ENCODE measurements at regions not wholly inside any gene's neighbourhood (a gene's known extent, or its start where the extent isn't known, plus 50 kb on each side); places are given as distances from the start of the nearest gene placed in this dataset.

DNA sequence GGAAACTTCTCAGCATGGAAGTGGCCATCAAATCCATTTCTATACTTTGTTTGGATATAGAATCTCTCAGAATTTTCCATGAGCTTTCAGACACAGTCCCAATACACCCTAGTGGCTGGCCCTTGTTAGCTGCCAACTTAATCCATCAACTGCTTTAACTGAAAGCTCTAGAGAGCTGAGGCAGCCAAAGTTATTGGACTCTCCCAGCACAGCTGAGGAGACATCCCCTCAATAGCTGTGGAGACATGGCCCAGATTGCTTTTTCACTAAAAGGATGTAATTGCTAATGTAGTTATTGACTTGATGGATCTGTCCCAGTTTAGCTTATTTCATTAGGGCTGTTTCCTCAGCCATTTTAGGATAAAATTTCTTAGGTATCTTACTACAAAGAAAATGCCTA is 94.8 kb upstream of the PRMT6 start:
- FAIRE-seq: no peak
- no peaks in the 10 kb centered on the region for H3K79me2 ChIP-seq (ENCODE audit: control insufficient read depth, insufficient read depth, low read length)
- DNase-seq (ENCODE audit: low read depth, low spot score): no peak
- ChIA-PET POLR2A (no interaction called here), CTCF (no interaction called here)
- H3K4me2 ChIP-seq (ENCODE audit: insufficient read depth, low read length): no peak overlapping the region
- no peaks in the 10 kb centered on the region for H3K36me3 ChIP-seq (ENCODE audit: control insufficient read depth in 2 of 2, extremely low read depth in 1 of 2, insufficient read depth in 2 of 2, low read length in 2 of 2)
- no peaks in the 10 kb centered on the region for H4K20me1 ChIP-seq (replicated peaks; ENCODE audit: control insufficient read depth, extremely low read depth, insufficient read depth, low read length)
- H2AFZ ChIP-seq (ENCODE audit: low read depth, low read length): no peak overlapping the region
- no peak overlapping the region for H3K9ac ChIP-seq (replicated peaks; ENCODE audit: extremely low read depth, insufficient read depth, low read length)
- H3K9me1 ChIP-seq (replicated peaks; ENCODE audit: control insufficient read depth, extremely low read depth, insufficient read depth, low read length): no peaks in the 10 kb centered on the region
- H3K9me3 ChIP-seq (replicated peaks; ENCODE audit: control insufficient read depth, insufficient read depth, low read length): no peaks in the 10 kb centered on the region
- no TSS peak for BruUV-seq (replicated peaks)
- TF ChIP-seq FOS (IDR thresholded peaks at IDR 0.05; ENCODE audit: borderline replicate concordance, insufficient read depth, low read length) (no peak), MYC (IDR thresholded peaks at IDR 0.05; ENCODE audit: low read depth, low read length) (no peak), POLR2AphosphoS5 (IDR thresholded peaks at IDR 0.05; ENCODE audit: insufficient read depth, low read depth, low read length) (no peak), CTCF (IDR thresholded peaks at IDR 0.05; ENCODE audit: extremely low read depth in 1 of 2, insufficient read depth in 1 of 2, low read depth in 1 of 2, low read length in 2 of 2) (no peak), POLR2A (IDR thresholded peaks at IDR 0.05; ENCODE audit: low read depth, low read length) (no peak), MAX (IDR thresholded peaks at IDR 0.05; ENCODE audit: insufficient read depth, insufficient read length) (no peak), JUN (IDR thresholded peaks at IDR 0.05; ENCODE audit: borderline replicate concordance, insufficient read depth, insufficient read length, low read depth) (no peak), EZH2 (IDR thresholded peaks at IDR 0.05; ENCODE audit: borderline replicate concordance, low read depth, low read length, severe bottlenecking) (no peak), GATA2 (IDR thresholded peaks at IDR 0.05; ENCODE audit: insufficient read depth, insufficient read length, low read depth, low read length) (no peak)
- intact Hi-C loops (cut with micrococcal nuclease) (no loop called here), dilution Hi-C loops (cut with MboI; ENCODE audit: extremely low pct_ligation_motif_present, low sequenced_read_pairs) (no loop called here)
- no peak overlapping the region for H3K27ac ChIP-seq (ENCODE audit: insufficient read depth, low read depth, low read length)
- H3K4me3 ChIP-seq (replicated peaks in 1 of 3; ENCODE audit: insufficient read depth in 1 of 3, low read depth in 1 of 3, low read length in 3 of 3): no peak overlapping the region
- H3K27me3 ChIP-seq (ENCODE audit: control insufficient read depth in 2 of 2, insufficient read depth in 2 of 2, low read length in 2 of 2): no peaks in the 10 kb centered on the region
- H3K4me1 ChIP-seq (ENCODE audit: control insufficient read depth, extremely low read depth, insufficient read depth, low read length): no peaks in the 10 kb centered on the region

All from endothelial cell of umbilical vein (primary cell).